Tibial nerve (tissue), 3 donors: ENCODE measurements at regions not wholly inside any gene's neighbourhood (a gene's known extent, or its start where the extent isn't known, plus 50 kb on each side); places are given as distances from the start of the nearest gene placed in this dataset.

Experiments used
- POLR2A ChIP-seq, 2 donors: fragments of 450-650 bp; IDR thresholded peaks; one replicate each; pipeline ENCODE4 v1.6.1; 2017; ENCODE audit warnings: antibody characterized with exemption in 2 of 2, mild to moderate bottlenecking in 2 of 2, moderate library complexity in 2 of 2
- TF ChIP-seq, protein P1 (sequence below), 5 experiments: fragments of 200-600 bp in 3 of 5; fragments of 450-650 bp in 2 of 5; sonication (generic) in 3 of 5; IDR thresholded peaks; one replicate each; pipeline ENCODE4 v1.5.1; 2016 to 2019; ENCODE audit warnings: antibody characterized with exemption in 5 of 5, mild to moderate bottlenecking in 3 of 5, moderate library complexity in 2 of 5

DNA sequence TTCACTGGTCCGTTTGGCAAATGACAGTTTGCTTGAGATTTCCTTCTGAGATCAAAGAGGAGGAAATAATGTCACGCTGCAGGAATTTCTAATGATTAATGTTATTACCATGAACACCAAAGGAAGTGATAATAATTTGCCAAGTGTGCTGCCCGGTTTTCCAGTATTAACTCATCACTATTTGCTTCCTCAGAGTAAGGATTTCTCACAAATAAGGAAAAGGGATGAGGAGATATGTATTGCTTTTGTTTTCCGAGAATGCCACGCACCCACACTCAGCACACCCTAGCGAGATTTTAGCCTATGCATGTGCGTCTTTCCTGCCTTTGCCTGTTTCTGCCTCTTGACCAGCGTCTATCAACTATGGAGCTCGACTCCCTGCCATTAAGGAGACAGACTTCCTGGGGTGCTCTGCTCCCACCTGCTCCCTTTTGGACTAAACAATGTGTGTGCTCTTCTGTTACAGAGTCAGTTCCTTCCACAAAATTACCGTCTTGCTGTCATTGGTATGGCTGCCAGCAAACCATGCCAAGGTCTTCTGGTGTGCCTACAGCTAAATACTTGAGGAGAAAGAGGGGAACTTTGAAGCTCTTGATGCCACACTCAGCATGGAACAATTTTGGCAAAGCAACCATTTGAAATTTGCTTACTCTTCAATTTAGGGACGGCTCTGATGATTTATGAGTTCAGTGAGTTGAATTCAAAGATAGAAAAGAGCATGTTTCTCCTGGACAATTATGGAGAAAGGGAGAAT, 393.1 kb upstream of the ZFP42 start:
- no peak for TF ChIP-seq POLR2A (IDR thresholded peaks at IDR 0.05)
- TF ChIP-seq, protein P1, sequence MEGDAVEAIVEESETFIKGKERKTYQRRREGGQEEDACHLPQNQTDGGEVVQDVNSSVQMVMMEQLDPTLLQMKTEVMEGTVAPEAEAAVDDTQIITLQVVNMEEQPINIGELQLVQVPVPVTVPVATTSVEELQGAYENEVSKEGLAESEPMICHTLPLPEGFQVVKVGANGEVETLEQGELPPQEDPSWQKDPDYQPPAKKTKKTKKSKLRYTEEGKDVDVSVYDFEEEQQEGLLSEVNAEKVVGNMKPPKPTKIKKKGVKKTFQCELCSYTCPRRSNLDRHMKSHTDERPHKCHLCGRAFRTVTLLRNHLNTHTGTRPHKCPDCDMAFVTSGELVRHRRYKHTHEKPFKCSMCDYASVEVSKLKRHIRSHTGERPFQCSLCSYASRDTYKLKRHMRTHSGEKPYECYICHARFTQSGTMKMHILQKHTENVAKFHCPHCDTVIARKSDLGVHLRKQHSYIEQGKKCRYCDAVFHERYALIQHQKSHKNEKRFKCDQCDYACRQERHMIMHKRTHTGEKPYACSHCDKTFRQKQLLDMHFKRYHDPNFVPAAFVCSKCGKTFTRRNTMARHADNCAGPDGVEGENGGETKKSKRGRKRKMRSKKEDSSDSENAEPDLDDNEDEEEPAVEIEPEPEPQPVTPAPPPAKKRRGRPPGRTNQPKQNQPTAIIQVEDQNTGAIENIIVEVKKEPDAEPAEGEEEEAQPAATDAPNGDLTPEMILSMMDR (IDR thresholded peaks at IDR 0.05) = no peak
